Omental fat pad (tissue), 3 donors: ENCODE measurements at regions not wholly inside any gene's neighbourhood (a gene's known extent, or its start where the extent isn't known, plus 50 kb on each side); places are given as distances from the start of the nearest gene placed in this dataset.

Experiments used
- ATAC-seq: fragments of 150-250 bp; one replicate; pipeline ENCODE4 v1.9.1; 2016; ENCODE audit warnings: mild to moderate bottlenecking, moderate library complexity; ENCODE audit not compliant: low FRiP score
- DNase-seq: peaks from one replicate; pipeline ENCODE4 v3.0.0-alpha.2; 2019; ENCODE audit warnings: low spot score
- TF ChIP-seq, protein P1 (sequence below), 3 donors: fragments of 450-650 bp; IDR thresholded peaks; one replicate each; pipeline ENCODE4 v1.5.1; 2016 to 2017; ENCODE audit warnings: antibody characterized with exemption in 3 of 3, mild to moderate bottlenecking in 3 of 3, moderate library complexity in 2 of 3

GRCh38 chr9:119905724-119906123 lies 536.5 kb upstream of the BRINP1 start:
- DNase-seq (no peak), ATAC-seq (no peak)
- TF ChIP-seq, protein P1, sequence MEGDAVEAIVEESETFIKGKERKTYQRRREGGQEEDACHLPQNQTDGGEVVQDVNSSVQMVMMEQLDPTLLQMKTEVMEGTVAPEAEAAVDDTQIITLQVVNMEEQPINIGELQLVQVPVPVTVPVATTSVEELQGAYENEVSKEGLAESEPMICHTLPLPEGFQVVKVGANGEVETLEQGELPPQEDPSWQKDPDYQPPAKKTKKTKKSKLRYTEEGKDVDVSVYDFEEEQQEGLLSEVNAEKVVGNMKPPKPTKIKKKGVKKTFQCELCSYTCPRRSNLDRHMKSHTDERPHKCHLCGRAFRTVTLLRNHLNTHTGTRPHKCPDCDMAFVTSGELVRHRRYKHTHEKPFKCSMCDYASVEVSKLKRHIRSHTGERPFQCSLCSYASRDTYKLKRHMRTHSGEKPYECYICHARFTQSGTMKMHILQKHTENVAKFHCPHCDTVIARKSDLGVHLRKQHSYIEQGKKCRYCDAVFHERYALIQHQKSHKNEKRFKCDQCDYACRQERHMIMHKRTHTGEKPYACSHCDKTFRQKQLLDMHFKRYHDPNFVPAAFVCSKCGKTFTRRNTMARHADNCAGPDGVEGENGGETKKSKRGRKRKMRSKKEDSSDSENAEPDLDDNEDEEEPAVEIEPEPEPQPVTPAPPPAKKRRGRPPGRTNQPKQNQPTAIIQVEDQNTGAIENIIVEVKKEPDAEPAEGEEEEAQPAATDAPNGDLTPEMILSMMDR (IDR thresholded peaks at IDR 0.05): no peak

- DNase-seq (no peak), ATAC-seq (no peak)
- TF ChIP-seq, protein P1 (IDR thresholded peaks at IDR 0.05): no peak
Observed at GRCh38 chr9:119903851-119904250, 534.6 kb upstream of the BRINP1 start.

DNA sequence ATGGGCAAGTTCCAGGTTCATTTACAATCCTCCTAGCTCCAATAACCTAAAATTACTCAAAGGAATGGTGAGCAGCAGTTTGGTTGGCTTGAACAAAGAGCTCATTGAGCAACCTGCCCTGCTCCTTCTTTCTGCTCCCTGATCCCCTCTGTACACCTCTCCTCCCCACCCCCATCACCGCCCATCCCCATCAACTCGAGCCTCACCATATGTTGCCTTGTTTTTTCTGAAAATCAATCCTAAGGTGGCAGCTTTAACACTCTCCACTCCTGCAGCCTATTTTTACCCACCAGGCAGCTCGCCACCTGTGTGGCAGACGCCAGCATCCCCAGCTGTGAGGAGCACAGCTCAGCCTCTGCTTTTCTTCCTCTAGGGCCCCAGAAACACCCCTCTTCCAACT lies 533.4 kb upstream of the BRINP1 start:
- TF ChIP-seq, protein P1 (IDR thresholded peaks at IDR 0.05): no peak
- ATAC-seq (no peak), DNase-seq (no peak)

DNA sequence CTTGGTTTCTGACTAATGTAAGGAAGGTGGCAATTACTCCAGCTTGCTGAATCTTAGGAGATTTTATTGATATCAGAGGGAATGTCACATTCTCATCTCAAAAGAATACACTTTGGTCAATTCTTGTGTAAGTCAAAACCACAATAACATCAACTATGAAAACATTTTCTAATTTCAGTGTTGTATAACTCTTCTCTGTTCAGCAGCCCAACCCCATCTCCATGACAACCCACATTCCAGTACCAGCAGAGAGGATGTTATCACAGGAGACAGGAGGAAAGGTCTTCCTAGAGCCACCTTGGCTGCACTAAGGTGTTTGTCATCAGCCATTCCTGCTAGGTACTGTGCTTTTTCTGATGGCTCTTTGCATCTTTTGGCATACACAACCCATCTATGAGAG lies 529.1 kb upstream of the BRINP1 start:
- DNase-seq (no peak), ATAC-seq (no peak)
- TF ChIP-seq, protein P1 (IDR thresholded peaks at IDR 0.05): no peak

DNA sequence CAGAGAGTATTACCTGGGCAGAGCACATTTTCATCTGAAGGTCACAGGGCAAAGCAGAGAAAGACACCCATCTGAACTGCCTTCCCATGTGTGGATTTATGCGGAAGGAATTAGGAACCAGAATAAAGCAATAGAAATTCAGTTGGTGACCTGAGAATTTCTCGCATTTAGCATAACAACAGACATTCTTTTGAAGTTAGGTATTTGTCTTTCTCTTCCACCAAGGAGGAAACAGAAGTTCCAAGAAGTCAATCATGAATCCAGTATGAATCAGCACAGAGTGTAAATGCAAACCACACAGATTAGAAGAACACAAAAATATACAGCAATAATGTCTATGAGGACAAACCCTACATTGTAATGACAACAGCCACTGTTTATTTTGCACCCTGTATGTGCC lies 515.2 kb upstream of the BRINP1 start:
- DNase-seq: no peak

DNA sequence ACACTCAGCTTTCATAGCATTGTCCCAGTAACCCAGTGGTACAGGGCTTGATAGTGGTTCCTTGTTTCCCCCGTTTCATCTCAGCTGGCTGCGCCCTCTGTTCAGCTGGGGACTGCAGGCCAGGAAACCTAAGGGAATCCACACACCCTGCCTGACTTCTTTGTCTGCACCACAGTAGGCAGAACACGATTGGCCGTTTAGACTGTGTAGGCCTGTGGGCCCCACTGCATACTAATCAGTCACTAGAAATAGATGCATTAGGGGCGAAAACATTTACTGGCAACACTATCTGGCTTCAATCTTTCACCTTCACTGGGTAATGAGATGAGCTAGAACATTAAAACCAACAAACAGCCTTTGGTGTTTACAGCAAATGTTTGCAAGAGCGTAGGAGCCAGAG lies 512.7 kb upstream of the BRINP1 start:
- TF ChIP-seq, protein P1 (IDR thresholded peaks at IDR 0.05): no peak

More for the DNA sequence above, 515.2 kb upstream of the BRINP1 start:
- ATAC-seq: no peak
- TF ChIP-seq, protein P1 (IDR thresholded peaks at IDR 0.05): no peak

GRCh38 chr9:119880361-119880760 lies 511.1 kb upstream of the BRINP1 start:
- DNase-seq (no peak), ATAC-seq (no peak)
- TF ChIP-seq, protein P1 (IDR thresholded peaks at IDR 0.05): no peak

More for the DNA sequence above, 512.7 kb upstream of the BRINP1 start:
- no peak for ATAC-seq
- DNase-seq: no peak
